ENCODE measurements at regions not wholly inside any gene's neighbourhood (a gene's known extent, or its start where the extent isn't known, plus 50 kb on each side); places are given as distances from the start of the nearest gene placed in this dataset.
"Not testable (repeated sequence)": the region's sequence is repeated elsewhere in the genome, so short reads cannot be mapped to it uniquely, and the experiment has no call there.

DNA sequence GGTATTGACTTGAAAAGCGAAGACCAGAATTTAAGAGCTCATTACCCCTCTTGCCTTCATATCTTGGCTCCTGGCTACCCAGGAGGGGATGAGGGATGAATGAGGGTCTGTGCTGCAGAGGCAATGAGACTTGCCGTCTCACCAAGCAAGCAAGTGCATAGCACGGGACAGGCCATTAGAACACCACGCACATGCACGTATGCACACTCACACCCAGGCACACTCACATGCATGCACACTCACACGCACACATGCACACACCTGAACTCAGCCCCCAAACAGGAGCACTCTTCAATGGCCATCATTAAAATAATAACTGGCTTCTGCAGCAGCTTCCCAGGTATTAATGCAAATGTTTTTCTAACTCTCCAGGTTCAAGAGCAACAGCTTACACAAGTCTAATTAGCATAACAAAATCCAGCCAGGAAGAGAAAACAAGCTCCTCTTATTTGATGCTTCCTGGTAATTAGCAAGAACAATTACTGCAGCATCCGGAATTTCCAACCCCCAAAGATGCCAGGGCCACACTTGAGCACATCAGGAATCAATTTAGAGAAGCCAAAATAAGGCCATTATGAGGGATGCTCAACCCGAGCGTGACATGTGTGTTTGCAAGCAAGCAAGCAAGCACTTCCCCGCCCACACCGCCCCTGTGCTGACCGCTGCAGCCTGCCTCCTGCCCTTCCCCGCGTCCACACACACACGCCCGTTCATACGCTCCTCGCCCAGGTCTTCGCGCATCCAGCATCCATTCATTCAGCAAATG lies 171.6 kb upstream of the TNRC6C start:
- DNase-seq = no peak

DNA sequence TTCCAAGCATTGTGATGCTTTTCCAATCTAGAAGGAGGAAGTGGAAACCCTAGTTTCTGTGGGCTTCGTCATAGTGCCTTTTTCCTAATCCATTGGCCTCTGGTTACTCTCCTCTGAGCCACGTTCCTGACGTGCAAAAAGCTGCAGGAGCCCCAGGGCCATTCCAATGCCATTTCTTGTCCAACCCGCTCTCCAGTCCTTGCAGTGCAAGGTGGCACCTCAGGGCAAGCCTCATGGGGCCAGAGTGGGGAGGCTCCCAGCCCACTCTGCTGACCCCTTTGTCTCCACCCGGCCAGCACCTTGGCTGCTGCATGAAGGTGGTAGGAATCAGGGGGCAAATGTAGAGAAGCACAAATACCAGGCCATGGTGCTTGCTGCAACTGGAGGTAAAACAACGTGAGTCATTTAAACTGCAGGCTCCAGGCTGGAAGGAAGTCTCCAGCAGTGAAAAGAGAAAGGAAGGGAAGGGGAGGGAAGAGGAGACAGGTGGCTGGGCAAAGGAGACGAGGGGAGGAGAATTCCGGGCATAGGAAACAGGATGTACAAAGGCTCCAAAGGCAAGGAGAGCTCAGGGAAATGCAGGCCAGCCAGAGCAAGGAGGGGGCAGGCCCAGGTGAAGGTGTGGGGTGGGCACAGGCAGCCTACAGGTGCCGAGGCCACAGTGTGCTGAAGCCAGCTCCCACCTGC lies 168.2 kb upstream of the TNRC6C start:
- peak; percentile 47 for DNase-seq

DNA sequence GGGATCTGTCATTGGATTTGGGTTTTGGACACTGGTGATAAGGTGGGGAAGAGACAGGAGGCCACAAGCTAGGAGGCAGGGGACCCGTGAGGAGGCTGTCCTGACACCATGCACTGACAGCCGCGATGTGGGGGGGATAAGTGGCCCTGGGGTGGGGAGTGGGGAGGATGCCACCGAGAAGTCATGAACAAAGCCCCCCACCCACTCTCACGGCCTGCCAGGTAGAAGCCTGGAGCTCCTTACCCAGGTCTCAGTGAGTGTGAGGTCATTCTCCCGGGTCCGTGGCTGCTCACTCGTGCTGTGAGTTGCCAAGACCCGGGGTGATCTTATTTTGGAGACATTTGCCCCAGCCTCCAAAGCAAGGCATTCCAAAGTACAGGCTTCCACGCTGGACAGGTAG lies 165.9 kb upstream of the TNRC6C start:
- DNase-seq = no peak

DNA sequence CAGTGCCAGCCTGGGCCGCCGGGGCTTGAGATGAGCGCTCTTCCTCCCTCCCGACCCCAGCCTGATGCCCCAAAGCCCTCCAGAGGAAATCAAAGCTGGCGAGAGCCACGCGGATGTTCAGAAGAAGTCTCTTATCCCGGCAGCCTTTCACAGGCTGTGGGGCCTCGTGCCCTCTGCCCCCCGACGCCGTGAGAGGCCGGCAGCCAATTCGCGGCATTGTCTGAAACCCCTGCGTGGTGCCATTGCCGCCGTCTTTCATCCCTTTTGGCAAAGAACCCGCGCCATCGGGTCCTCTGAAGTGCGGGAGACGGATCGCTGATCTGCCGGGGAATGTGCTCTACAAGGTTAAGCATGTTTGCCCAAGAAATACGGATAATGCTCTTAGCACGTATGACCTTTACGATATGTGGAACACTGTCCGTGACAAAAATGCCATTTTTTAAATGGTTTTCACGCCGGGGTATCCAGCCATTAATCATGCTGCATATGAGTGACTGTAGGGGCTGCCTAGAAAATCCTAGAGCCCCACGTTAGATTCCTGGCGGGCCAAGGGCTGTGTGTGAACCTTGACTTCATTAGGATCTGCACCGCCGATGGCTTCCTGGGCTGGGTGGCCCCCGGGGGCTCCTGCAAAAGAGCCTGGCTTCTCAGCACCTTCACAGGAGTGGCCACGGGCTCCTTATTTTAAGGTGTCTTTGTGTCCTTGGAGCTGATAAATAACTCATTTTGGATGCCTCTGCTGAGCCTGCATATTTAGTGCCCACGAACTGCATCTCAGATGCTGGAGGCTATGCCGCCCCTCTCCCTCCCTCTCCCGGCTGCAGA lies 165.1 kb upstream of the TNRC6C start:
- DNase-seq = no peak

DNA sequence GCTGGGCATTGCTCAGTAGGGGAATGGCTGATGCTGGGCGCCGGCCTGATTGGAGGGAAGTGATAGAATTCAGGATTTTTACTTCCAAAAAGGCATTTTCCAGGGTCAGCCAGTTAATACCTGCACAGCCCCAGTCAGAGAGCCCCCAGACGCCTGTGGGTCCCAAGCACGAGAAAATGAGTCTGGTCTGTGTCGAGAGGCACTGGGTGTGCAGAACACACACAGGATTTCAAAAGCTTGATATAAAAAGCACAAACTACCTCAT lies 164.6 kb upstream of the TNRC6C start:
- DNase-seq = no peak

DNA sequence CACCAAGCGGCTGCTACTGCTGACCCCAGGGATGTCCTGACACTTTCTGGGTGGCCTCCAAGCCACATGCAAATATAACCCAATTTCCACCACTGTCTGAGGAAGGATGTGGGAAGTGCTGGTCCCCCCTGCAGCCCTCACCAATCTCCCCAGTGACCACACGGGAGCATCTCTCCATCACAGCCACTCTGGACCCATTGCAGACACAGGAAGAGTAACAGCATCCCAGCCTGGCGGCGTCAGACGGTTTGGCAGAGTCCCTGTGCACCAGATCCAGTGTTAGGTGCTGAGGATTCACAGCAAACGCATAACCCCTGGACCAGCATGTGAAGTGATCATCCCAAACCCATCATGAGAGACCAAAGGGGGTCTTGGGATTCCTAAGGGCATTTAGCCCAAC lies 163.7 kb upstream of the TNRC6C start:
- no peak for DNase-seq

DNA sequence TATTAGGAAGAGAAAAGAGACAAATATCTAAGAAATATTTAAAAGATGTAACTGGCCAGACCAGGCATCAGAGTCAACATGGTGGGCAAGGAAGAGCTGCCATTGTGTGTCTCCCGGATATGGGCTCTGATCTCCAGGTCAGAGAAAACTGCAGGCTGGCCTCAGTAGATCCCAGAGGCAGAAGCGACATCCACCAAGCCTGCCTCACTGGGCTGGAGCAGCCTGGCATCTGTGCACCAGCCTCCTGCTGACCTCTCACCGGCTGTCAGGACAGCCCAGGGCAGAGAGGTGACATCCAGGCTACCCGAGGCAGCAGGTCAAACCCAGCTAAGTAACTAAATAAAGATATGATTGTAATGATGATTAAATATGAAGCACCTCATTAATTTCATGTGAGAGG lies 162.8 kb upstream of the TNRC6C start:
- no peak for DNase-seq

DNA sequence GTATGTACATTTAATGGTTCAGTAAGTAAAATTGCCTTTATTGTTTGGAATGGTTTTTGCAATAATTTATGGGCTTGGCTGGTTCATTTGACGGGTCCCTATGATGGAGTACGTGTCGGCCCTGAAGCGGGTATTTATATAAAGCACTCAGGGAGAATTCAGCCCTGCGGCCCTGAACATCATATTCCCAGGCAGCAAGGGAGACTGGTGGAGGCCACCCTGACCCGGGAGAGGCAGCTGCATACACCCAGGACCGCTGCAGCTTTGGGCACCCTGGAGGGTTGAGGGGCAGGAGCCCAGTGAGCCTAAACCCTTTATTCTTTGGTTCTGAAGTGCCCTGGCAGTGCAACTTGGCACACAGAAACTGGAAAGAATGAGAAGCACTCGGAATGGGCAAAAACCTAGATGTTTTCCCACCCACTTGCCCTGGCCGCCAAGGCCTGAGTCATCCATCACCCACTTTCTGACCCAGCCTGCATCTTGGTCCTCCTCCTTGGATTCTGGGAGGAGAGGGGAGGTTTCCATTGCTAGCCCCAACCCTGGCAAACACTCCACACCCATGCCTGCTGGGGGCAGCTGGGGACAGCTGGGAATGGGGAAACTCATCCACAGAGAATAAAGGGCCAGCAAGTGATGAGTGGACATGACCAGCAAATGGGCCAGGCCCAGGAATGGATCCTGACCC lies 162.2 kb upstream of the TNRC6C start:
- no peak for DNase-seq

DNA sequence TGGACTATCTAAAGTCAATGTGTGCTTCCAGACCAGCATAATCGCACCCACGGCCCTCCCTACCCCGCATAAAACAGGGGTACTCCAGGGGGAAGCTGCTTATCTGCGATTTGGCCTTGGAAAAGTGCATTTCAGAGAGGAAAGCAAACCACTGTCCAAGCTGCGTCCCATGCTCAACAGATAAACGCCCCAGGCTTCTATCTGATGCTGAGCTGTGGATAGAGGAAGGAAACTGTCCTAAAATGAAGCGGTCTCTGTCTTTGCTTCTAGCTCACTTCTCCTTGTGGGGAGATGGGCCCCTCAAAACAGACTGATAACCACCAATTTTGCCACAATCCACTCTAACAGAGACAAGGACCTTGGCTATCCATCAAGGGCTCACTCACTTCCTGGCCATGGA lies 160.5 kb upstream of the TNRC6C start:
- no peak for DNase-seq

DNA sequence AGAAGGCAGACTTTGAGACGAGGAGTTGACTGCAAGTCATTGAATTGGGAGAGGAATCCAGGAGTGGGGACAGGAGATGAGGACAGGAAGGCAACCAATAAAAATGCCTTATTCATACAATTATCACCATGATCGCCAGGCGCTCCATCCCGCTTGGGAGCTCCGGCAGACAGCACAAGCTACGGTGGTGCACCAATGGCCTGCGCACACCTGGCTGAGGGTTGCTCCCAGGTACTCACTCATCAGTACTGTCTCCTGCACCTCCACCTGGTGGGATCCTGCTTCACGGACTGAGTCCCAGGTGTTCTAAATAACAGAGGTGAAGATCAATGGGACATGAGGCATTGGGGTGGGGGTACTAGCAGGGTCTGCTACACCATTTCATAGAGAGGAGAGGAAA lies 160.0 kb upstream of the TNRC6C start:
- no peak for DNase-seq

DNA sequence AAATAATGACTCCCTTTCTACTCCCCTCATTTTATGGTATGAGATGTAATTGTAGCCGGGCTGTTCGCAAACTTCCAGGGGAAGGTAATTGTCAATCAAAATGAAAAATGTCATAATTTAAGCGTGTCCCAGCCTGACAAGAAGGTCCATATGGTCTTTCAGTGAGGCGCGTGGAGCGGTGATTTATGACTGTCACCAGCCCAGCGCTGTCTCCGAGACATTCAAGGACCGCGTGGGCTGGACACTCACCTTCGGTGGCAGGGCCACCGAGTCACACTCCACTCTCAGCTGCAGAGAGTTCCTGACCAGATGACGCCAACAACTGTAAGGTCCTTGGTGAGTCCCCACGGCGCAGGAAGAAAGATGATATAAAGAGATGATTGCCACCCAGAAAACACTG lies 157.7 kb upstream of the TNRC6C start:
- no peak for DNase-seq

DNA sequence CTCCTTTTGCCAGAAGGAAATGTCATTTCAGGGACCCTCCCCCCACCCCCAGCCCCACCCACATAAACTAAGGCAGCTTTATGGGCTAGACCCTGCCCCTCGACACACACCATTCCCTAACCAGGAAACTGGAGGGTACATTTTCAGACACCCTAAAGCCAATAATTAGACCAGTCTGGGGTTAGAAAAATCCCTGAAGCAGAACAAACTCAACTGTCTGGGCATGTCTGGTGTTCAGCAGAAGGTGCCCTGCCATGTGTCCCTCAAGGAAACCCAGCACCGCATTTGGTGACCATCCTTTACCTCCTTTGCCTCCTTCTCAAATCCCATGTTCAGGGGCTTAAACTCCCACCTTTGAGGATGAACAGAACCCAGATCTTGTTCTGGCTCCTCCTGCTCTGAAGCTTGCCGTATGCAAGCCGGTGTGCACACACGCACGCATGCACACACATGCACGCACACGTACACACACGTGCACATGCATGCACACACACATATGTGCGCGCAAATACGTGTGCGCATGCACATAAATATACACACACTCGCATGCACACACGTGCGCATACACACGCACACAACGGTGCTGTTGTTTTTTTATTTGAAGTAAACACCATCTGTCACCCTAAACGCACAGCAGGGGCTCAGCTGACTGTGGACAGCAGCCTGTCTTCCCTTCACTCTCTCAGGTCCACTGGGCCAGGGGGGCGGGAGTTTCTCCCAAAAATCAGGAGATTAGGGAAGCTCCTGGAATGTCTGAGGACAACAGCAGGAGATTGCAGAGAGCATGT lies 156.8 kb upstream of the TNRC6C start:
- DNase-seq = no peak

DNA sequence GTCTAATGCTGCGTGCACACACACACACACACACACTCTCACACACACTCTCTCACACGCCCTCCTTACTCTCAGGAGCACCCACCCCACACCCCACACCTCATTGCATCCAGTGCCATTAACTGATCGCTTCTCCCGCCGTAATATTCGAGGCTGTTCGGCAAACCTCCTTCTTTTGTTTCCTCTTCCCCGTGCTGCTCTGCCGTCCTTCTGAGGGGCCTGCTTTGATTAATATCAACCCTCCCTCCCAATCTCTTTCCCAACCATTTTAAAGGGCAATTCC lies 156.2 kb upstream of the TNRC6C start:
- no peak for DNase-seq

DNA sequence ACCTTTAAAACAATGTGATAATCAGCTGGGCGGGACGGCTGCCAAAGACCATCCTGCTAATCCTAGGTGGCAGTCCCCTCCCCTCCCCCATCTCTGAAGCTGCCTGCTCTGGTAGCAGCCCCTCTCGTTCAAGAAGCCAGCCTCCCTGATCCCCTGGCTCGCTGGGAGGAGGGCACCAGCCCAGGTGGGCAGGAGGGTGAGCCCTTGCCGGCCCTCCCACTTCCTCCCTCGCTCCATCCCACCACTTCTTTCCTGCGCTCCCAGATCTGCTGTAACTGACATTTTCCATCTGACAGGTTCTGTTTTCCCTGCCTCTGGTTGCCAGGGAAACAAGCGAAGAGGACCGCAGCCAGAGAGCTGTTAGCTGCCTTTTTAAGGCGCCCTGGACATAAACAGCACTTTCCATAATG lies 155.7 kb upstream of the TNRC6C start:
- no peak for DNase-seq

DNA sequence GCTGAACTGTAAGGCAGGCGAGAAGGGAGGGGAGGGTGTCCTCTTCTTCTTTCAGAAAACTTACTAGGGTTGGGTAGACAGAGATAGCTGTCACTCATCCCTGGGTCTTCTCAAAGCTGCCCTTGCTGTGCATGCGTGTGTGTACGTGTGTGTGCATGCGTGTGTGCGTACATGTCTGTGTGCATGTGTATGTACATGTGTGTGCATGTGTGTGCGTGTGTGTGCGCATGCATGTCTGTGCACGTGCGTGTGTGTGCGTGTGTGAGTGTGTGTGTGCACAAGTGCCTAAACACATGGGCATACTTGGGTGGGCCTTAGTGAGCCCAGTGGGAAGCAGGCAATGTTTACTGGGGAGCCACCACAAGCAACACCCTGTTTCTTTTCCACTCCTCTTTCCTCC lies 154.8 kb upstream of the TNRC6C start:
- no peak for DNase-seq

DNA sequence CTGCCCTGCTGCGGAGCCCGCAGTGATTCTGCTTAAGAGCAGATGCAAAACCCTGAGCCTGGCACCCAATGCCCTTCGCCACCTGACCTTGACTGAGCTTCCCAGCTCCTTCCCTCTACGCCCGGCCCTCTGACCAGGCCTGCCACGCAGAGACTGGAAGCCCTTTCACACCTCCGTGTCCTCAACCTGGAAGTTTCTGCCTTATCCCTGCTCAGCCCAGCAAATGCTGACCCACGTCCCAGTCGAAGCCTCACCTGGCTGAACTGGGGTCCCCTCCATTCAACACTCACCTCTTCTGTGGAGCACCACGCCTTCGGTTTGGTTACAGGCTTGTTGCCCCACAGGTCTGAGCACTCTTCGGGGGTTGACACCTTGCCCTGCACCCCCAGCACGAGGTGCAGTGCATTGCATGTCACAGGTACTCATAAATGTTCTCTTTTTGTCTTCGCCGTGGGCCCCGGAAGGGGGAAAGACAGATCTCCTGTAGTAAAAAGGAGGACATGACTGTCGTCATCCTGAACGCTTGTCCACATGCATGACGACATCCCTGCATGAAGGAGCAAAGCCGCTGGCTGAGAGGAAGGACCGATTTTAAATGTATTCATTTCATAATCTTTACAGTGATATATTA lies 153.6 kb upstream of the TNRC6C start:
- no peak for DNase-seq

DNA sequence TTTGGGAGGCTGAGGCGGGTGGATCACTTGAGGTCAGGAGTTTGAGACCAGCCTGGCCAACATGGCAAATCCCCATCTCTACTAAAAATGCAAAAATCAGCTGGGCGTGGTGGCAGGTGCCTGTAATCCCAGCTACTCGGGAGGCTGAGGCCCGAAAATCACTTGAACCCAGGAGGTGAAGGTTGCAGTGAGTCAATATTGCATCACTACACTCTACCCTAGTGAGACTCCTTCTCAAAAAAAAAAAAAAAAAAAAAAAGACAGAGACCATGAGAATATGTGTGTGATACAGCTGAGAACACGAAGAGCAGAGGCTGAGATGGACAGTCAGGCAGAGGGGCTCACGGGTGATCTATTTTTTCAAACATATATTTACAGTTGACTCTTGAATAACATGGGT lies 152.5 kb upstream of the TNRC6C start:
- DNase-seq = not testable (repeated sequence)

DNA sequence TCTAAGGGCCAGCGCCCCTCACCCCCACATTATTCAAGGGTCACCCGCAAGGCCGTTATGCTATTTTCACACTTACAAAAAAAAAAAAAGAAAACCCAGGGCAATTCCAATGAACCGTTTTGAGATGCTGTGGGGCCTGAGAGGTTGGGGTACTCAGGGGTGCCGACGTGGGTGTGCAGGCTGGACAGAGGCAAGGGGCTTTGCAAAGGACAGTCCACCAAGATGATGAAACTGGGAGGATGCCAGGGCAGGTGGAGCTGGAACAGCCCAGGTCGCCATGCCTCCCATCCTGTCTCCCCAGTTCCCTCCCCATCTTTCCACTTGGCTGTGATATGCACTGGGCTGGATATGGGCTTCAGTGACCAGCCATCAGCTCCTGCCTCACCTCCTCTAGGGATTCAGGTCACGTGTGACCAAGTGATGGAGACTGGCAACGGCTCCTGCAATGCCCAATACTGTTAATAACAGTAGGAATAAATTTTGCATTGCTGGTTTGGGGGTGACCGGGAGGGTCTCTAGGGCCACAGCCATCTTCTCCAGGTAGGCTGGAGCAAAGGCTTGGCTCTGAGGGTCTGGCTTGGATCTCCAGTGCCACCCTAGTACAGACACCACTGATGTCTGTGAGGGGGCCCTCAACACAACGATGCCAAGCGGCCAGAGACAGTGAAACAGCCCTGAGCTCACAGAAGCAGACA lies 151.3 kb upstream of the TNRC6C start:
- no peak for DNase-seq

DNA sequence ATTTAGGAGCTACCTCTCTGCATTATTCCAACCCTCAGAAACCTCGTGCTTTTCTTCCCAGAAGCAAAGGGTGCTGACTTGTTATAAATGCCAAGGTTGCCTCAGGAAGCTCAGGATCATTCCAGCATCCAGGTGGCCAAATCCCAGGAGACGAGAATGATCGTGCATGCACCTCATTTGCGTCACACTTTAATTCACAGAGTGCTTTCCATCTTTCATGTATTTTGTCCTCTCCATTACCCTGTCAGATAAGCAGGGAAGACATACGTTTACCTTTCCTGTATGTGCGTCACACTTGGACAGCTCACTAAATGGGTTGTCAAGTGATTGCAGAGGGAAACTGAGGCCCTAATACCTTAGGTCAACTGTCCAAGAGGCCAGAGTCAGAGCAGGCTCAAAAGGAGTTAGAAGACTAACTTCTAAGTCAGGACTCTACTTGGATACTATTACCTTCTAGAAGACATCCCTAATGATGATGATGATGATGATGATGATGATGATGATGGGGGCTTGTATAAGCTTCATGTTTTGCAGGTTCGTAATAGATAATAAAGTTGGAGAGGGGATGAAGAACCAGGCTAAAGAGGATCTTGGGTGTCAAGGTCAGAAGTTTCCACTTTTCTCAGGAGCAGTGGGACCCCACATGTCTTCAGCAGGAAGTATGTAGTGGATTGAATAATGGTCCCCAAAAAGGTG lies 150.6 kb upstream of the TNRC6C start:
- no peak for DNase-seq

DNA sequence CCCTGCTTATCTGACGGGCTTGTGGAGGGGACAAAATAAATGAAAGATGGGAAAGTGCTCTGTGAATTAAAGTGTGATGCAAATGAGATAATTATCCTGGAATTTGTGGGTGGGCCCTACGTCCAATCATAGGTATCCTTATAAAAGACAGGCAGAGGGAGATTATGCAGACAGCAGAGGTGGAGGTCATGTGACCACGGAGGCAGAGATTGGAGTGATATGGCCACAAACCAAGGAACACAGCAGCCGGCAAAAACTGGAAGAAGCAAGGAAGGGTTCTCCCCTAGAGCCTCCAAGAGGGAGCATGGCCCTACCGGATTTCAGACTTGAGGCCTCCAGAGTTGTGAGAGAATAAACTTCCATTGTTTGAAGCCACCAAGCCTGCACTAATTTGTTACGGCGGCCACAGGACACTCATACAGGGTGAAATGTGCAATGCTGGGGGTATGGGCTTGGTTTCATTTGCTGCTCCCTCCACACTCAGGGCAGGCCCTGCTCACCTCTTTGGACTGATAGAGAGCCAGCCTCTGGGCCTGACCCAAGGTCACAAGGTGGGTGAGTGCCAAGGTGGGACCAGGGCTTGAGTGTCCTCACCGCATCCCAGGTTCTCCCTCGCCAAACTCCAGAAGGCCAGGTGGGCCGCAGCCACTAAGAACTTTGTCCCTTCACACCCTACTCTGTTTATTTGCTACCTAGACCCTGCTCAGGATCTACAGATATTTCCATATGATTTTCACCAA lies 149.6 kb upstream of the TNRC6C start:
- DNase-seq = no peak

DNA sequence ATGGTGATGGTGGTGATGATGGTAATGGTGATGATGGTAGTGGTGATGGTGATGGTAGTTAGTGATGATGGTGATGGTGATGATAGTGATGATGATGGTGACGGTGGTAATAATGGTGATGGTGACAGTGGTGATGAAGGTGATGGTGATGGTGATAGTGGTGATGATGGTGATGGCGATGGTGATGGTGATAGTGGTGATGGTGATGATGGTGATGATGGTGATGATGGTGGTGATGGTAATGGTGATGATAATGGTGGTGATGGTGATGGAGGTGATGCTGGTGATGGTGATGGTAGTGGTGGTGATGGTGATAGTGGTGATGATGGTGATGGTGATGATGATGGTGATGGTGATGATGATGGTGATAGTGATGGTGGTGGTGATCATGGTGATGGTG lies 148.7 kb upstream of the TNRC6C start:
- DNase-seq = no peak

All from NCI-H2029 (cell line).